HCT116 (cell line): ENCODE measurements at regions not wholly inside any gene's neighbourhood (a gene's known extent, or its start where the extent isn't known, plus 50 kb on each side); places are given as distances from the start of the nearest gene placed in this dataset.

Experiments
- ATAC-seq: fragments of 200-7000 bp; cut with Tn5 transposase; 2 replicates; pipeline ENCODE4 v1.9.1; 2020; ENCODE audit warnings: mild to moderate bottlenecking, moderate library complexity
- BruUV-seq: library from RNA; stranded (reverse); fragments of 400-500 nt; replicated peaks from 2 replicates; lab custom pipeline; 2021; lab: Mats Ljungman, UMichigan
- CTCF ChIA-PET: fragments of 300-600 bp; sonication (Branson Sonifier 250); formaldehyde crosslinking; loops from one replicate; lab custom pipeline; 2021; ENCODE audit warnings: antibody characterized with exemption; lab: Charles Lee
- POLR2A ChIA-PET: fragments of 300-600, 350-600 bp; sonication (Branson Sonifier 250); formaldehyde crosslinking; loops from one replicate; lab custom pipeline; 2021; ENCODE audit warnings: antibody characterized with exemption; lab: Charles Lee
- RAD21 ChIA-PET, 2 experiments: fragments of 300-600 bp; sonication (Branson Sonifier 250); formaldehyde crosslinking; loops; one replicate each; lab custom pipeline; 2023; ENCODE audit warnings: low total read pairs in 2 of 2; ENCODE audit not compliant: uncharacterized antibody in 2 of 2, unreplicated experiment in 2 of 2, low non-redundant PET in 1 of 2; lab: Charles Lee
- DNase-seq: peaks from one replicate; pipeline ENCODE4 v3.0.0-alpha.2; 2010; ENCODE audit warnings: low read depth, low spot score
- H2AFZ ChIP-seq: fragments of 200-600 bp; shearing (Covaris generic), sonication (generic); 2 replicates; pipeline ENCODE4 v1.6.1; 2017; ENCODE audit warnings: low read depth, mixed run types, mixed read lengths, antibody characterized with exemption, low read length; ENCODE audit not compliant: poor library complexity, severe bottlenecking
- H3K27ac ChIP-seq: 2 replicates; pipeline ENCODE4 v1.5.1; 2012; ENCODE audit warnings: low read depth, low read length
- H3K27me3 ChIP-seq: fragments of 200-600 bp; sonication (generic); 2 replicates; pipeline ENCODE4 v1.6.1; 2016; ENCODE audit warnings: mixed run types, low read length, mixed read lengths; ENCODE audit not compliant: insufficient read depth
- H3K36me3 ChIP-seq, 2 experiments: fragments of 200-500 bp in 1 of 2; fragments of 200-600 bp in 1 of 2; sonication (Bioruptor generic) in 1 of 2; sonication (generic) in 1 of 2; 2 replicates each; pipeline versions ENCODE4 v1.5.1 to v1.6.1; 2014 to 2016; ENCODE audit warnings: low read length in 2 of 2, inconsistent platforms in 1 of 2, mixed read lengths in 1 of 2, mixed run types in 1 of 2; ENCODE audit not compliant: insufficient read depth in 2 of 2, control insufficient read depth in 1 of 2
- H3K4me1 ChIP-seq, 2 experiments: fragments of 200-600 bp in 1 of 2; sonication (generic) in 1 of 2; 2 replicates each; pipeline versions ENCODE4 v1.5.1 to v1.6.1; 2012 to 2017; ENCODE audit warnings: low read length in 2 of 2, inconsistent platforms in 1 of 2, mild to moderate bottlenecking in 1 of 2, mixed read lengths in 1 of 2, mixed run types in 1 of 2, moderate library complexity in 1 of 2; ENCODE audit not compliant: insufficient read depth in 2 of 2, control insufficient read depth in 1 of 2
- H3K4me2 ChIP-seq: fragments of 200-600 bp; sonication (generic); 2 replicates; pipeline ENCODE4 v1.6.1; 2017; ENCODE audit warnings: mixed run types, low read length, mixed read lengths
- H3K4me3 ChIP-seq, 2 experiments: fragments of 200-600 bp in 1 of 2; sonication (generic) in 1 of 2; replicated peaks in 1 of 2; 2 replicates each; pipeline ENCODE4 v1.5.1; 2011 to 2016; ENCODE audit warnings: low read length in 2 of 2, control low read depth in 1 of 2, low read depth in 1 of 2, mild to moderate bottlenecking in 1 of 2, mixed read lengths in 1 of 2, mixed run types in 1 of 2
- H3K79me2 ChIP-seq: fragments of 200-600 bp; sonication (generic); 2 replicates; pipeline ENCODE4 v1.6.1; 2017; ENCODE audit warnings: mild to moderate bottlenecking, mixed run types, low read length, moderate library complexity, mixed read lengths; ENCODE audit not compliant: insufficient read depth
- H3K9ac ChIP-seq: fragments of 200-600 bp; sonication (generic); 2 replicates; pipeline ENCODE4 v1.6.1; 2016; ENCODE audit warnings: low read length, mixed read lengths
- H3K9me2 ChIP-seq: fragments of 200-600 bp; sonication (generic), shearing (Covaris generic); 2 replicates; pipeline ENCODE4 v1.6.1; 2017; ENCODE audit warnings: mixed run types, mild to moderate bottlenecking, moderate library complexity; ENCODE audit not compliant: insufficient read depth
- H3K9me3 ChIP-seq, 2 experiments: fragments of 200-500 bp in 1 of 2; fragments of 200-600 bp in 1 of 2; sonication (Bioruptor generic) in 1 of 2; sonication (generic) in 1 of 2; 2 replicates each; pipeline ENCODE4 v1.6.1; 2014 to 2017; ENCODE audit warnings: low read length in 2 of 2, mixed read lengths in 2 of 2, inconsistent platforms in 1 of 2, low read depth in 1 of 2, mild to moderate bottlenecking in 1 of 2, mixed run types in 1 of 2, moderate library complexity in 1 of 2; ENCODE audit not compliant: control insufficient read depth in 1 of 2, insufficient read depth in 1 of 2
- H4K20me1 ChIP-seq: fragments of 200-600 bp; sonication (generic), shearing (Covaris generic); 2 replicates; pipeline ENCODE4 v1.6.1; 2017; ENCODE audit warnings: mixed run types, mild to moderate bottlenecking, moderate library complexity; ENCODE audit not compliant: insufficient read depth
- CEBPB ChIP-seq: IDR thresholded peaks from 2 replicates; pipeline ENCODE4 v1.6.1; 2012; ENCODE audit warnings: low read depth
- EZH2 ChIP-seq: fragments of 200-600 bp; sonication (generic); IDR thresholded peaks from 2 replicates; pipeline ENCODE4 v1.6.1; 2017; ENCODE audit warnings: antibody characterized with exemption, mixed run types
- FOSL1 ChIP-seq: IDR thresholded peaks from 2 replicates; pipeline ENCODE4 v1.6.1; 2012; ENCODE audit warnings: low read depth
- POLR2A ChIP-seq: IDR thresholded peaks from 2 replicates; pipeline ENCODE4 v1.7.0; 2011; ENCODE audit warnings: borderline replicate concordance; ENCODE audit not compliant: insufficient read depth, insufficient read length; ENCODE audit errors: extremely low read depth
- POLR2AphosphoS5 ChIP-seq: IDR thresholded peaks from 2 replicates; pipeline ENCODE4 v1.6.1; 2011; ENCODE audit warnings: mild to moderate bottlenecking, low read depth, low read length, moderate library complexity
- RAD21 ChIP-seq: IDR thresholded peaks from 2 replicates; pipeline ENCODE4 v1.6.1; 2012; ENCODE audit warnings: low read depth, mild to moderate bottlenecking
- YY1 ChIP-seq: IDR thresholded peaks from 2 replicates; pipeline ENCODE4 v1.6.1; 2011; ENCODE audit warnings: low read length, low read depth, moderate library complexity, mild to moderate bottlenecking; ENCODE audit not compliant: insufficient replicate concordance; ENCODE audit errors: extremely low read depth
- ZFX ChIP-seq: fragments of 450-650 bp; IDR thresholded peaks from 2 replicates; pipeline ENCODE4 v1.6.1; 2017
- ZNF274 ChIP-seq: fragments of 200-500 bp; sonication (Bioruptor generic); IDR thresholded peaks from 2 replicates; pipeline ENCODE4 v1.6.1; 2014; ENCODE audit warnings: mild to moderate bottlenecking, low read depth, low read length, inconsistent platforms
- intact Hi-C: fragments of 100-400 bp; cut with micrococcal nuclease; formaldehyde crosslinking; loops from 2 replicates; pipeline ENCODE4 v1.10.0; 2022
- TF ChIP-seq, protein P1 (sequence below): IDR thresholded peaks from 2 replicates; pipeline ENCODE4 v1.6.1; 2012

DNA sequence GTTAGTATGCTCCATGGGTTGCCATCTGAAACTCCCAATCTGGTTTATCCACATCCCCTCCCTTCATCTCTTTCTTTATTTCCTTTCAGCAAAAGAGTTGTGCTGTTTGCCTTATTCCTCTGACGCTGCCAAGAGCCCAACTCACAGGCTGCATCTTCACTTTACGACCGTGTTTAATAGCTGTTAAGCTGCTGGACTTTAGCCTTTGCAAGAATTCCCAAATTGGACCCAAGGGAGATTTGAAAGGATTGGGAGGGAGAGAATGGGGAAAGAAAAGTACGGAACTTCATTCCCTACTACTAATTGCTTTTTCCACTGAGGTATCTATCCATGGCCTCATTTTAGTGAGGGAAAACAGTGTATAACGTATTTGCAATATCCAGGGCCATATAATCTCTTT lies 263.4 kb upstream of the MEIS1 start:
- ATAC-seq, result no peak
- Histone ChIP-seq H3K27me3 (0 out of 2 replicates have a peak, but pooled peaks cover 3% of the 10 kb centered on the region), H3K36me3 (no peaks in the 10 kb centered on the region), H3K9me3 (no peaks in the 10 kb centered on the region), H3K27ac (no peak overlapping the region), H3K4me3 (no peak overlapping the region), H3K79me2 (no peaks in the 10 kb centered on the region), H3K9ac (no peak overlapping the region), H3K4me2 (no peak overlapping the region), H3K4me1 (no peaks in the 10 kb centered on the region), H2AFZ (no peak overlapping the region), H4K20me1 (no peaks in the 10 kb centered on the region), H3K9me2 (no peaks in the 10 kb centered on the region)
- ChIA-PET POLR2A (no interaction called here), RAD21 (no interaction called here), CTCF (no interaction called here)
- BruUV-seq, result no TSS peak
- no peak for DNase-seq
- TF ChIP-seq CEBPB (no peak), FOSL1 (no peak), ZFX (no peak), EZH2 (no peak), YY1 (no peak)
- intact Hi-C loops, result no loop called here

DNA sequence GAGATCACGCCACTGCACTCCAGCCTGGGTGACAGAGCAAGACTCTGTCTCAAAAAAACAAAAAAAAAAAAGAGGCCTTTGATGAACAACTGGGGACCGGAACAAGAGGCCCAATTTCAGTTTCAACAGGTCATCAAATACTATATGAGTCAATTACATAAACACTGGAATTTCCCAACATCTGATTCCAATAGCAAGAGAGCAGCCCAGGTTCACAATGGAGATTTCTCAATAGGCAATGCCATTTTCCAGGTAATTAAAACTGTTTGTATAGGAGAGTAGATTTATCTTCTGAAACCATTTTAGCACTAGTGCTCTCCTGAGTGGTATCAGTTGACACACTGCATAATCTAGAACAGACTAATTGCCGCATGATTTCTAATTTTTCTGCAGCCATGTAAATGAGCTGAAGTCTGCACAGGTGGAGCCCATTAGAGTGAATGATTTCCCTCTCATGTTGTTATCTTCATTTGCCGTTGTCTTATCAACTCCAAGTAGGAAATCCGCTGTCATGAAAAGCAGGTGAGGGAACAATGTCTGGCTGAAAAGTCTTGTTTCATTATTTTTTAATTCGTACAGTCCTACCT lies 264.1 kb upstream of the MEIS1 start:
- RAD21 ChIA-PET, result no interaction called here
- TF ChIP-seq POLR2A, result no peak
- TF ChIP-seq ZNF274, result no peak
- TF ChIP-seq RAD21, result no peak
- TF ChIP-seq POLR2AphosphoS5, result no peak
- TF ChIP-seq, protein P1, sequence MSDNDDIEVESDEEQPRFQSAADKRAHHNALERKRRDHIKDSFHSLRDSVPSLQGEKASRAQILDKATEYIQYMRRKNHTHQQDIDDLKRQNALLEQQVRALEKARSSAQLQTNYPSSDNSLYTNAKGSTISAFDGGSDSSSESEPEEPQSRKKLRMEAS, result no peak
- TF ChIP-seq, all 23 proteins: peak for 0
- Histone ChIP-seq H2AFZ (no peak overlapping the region), H3K9ac (no peak overlapping the region), H3K4me1 (no peaks in the 10 kb centered on the region), H3K4me2 (no peak overlapping the region), H3K27me3 (0 out of 2 replicates have a peak, but pooled peaks cover 3% of the 10 kb centered on the region), H3K79me2 (no peaks in the 10 kb centered on the region), H4K20me1 (no peaks in the 10 kb centered on the region), H3K9me3 (no peaks in the 10 kb centered on the region), H3K27ac (no peak overlapping the region), H3K9me2 (no peaks in the 10 kb centered on the region), H3K4me3 (no peak overlapping the region), H3K36me3 (no peaks in the 10 kb centered on the region)
- BruUV-seq, result no TSS peak
- DNase-seq (no peak), ATAC-seq (no peak)
- intact Hi-C loops, result no loop called here
- ChIA-PET CTCF (no interaction called here), POLR2A (no interaction called here)
